ENCODE measurements at regions not wholly inside any gene's neighbourhood (a gene's known extent, or its start where the extent isn't known, plus 50 kb on each side); places are given as distances from the start of the nearest gene placed in this dataset.

- no peak overlapping the region for H3K4me3 ChIP-seq (ENCODE audit: control extremely low read depth in 1 of 5, extremely low read depth in 1 of 5, insufficient read depth in 1 of 5, low read depth in 2 of 5, low read length in 4 of 5)
- H3K4me1 Mint-ChIP-seq: no peaks in the 10 kb centered on the region
- peaks cover 0 to 1% (median 0%) of the 10 kb centered on the region in 3 donors for H3K9me3 ChIP-seq (ENCODE audit: control extremely low read depth in 1 of 3, control insufficient read depth in 2 of 3, insufficient read depth in 1 of 3, low read length in 2 of 3)
- H3K4me2 ChIP-seq (replicated peaks; ENCODE audit: low read depth, low read length, poor library complexity, severe bottlenecking): no peak overlapping the region
- no peak for TF ChIP-seq EZH2 (IDR thresholded peaks at IDR 0.05; ENCODE audit: borderline replicate concordance, insufficient read depth, low read depth, low read length, poor library complexity, severe bottlenecking)
- TF ChIP-seq CTCF (IDR thresholded peaks at IDR 0.05): no peak
- CTCF ChIA-PET: no interaction called here
- no peaks in the 10 kb centered on the region for H3K9me3 Mint-ChIP-seq (ENCODE audit: insufficient read depth)
- no peaks in the 10 kb centered on the region for H4K20me1 ChIP-seq (ENCODE audit: control insufficient read depth, insufficient read depth, low read length, poor library complexity, severe bottlenecking)
- no peaks in the 10 kb centered on the region for H3K79me2 ChIP-seq (ENCODE audit: control insufficient read depth, insufficient read depth, low read length)
- H3K9ac ChIP-seq (ENCODE audit: low read length): no peak overlapping the region
- no peaks in the 10 kb centered on the region for H3K4me1 ChIP-seq (ENCODE audit: control insufficient read depth in 2 of 2, insufficient read depth in 2 of 2, low read length in 2 of 2)
- DNase-seq (no peak), ATAC-seq (ENCODE audit: low read depth) (no peak)
- H3K27ac Mint-ChIP-seq: no peak overlapping the region
- no peaks in the 10 kb centered on the region for H3K27me3 Mint-ChIP-seq
- no peaks in the 10 kb centered on the region for H3K36me3 ChIP-seq (replicated peaks in 1 of 2; ENCODE audit: control extremely low read depth in 1 of 2, control insufficient read depth in 1 of 2, extremely low read depth in 1 of 2, insufficient read depth in 2 of 2, low read length in 1 of 2)
- H2AFZ ChIP-seq (ENCODE audit: insufficient read depth, low read depth, low read length, poor library complexity, severe bottlenecking): no peak overlapping the region
- POLR2A ChIA-PET: no interaction called here
- no peaks in the 10 kb centered on the region for H3K27me3 ChIP-seq (replicated peaks in 1 of 4; ENCODE audit: control extremely low read depth in 1 of 4, control insufficient read depth in 3 of 4, insufficient read depth in 4 of 4, low read length in 3 of 4)
- no CpG with 5 or more reads among the region's 1 CpG for WGBS (ENCODE audit: insufficient coverage)
- intact Hi-C loops (cut with micrococcal nuclease): no loop called here
- H3K27ac ChIP-seq (ENCODE audit: low read length in 2 of 2): no peak overlapping the region
- no peak overlapping the region for H3K4me3 Mint-ChIP-seq
These were observed 725.8 kb upstream of the KIRREL3 start for GRCh38 chr11:127726367-127726766.

GRCh38 chr11:127723714-127724113, 723.1 kb upstream of the KIRREL3 start:
- no peak for TF ChIP-seq EZH2 (IDR thresholded peaks at IDR 0.05; ENCODE audit: borderline replicate concordance, insufficient read depth, low read depth, low read length, poor library complexity, severe bottlenecking)
- TF ChIP-seq CTCF (IDR thresholded peaks at IDR 0.05): no peak
- intact Hi-C loops (cut with micrococcal nuclease): no loop called here
- Histone ChIP-seq H3K4me3 (ENCODE audit: control extremely low read depth in 1 of 5, extremely low read depth in 1 of 5, insufficient read depth in 1 of 5, low read depth in 2 of 5, low read length in 4 of 5) (no peak overlapping the region), H3K36me3 (replicated peaks in 1 of 2; ENCODE audit: control extremely low read depth in 1 of 2, control insufficient read depth in 1 of 2, extremely low read depth in 1 of 2, insufficient read depth in 2 of 2, low read length in 1 of 2) (no peaks in the 10 kb centered on the region), H3K79me2 (ENCODE audit: control insufficient read depth, insufficient read depth, low read length) (no peaks in the 10 kb centered on the region), H3K9me3 (ENCODE audit: control extremely low read depth in 1 of 3, control insufficient read depth in 2 of 3, insufficient read depth in 1 of 3, low read length in 2 of 3) (no peaks in the 10 kb centered on the region), H3K4me1 (ENCODE audit: control insufficient read depth in 2 of 2, insufficient read depth in 2 of 2, low read length in 2 of 2) (no peaks in the 10 kb centered on the region), H2AFZ (ENCODE audit: insufficient read depth, low read depth, low read length, poor library complexity, severe bottlenecking) (no peak overlapping the region), H3K4me2 (replicated peaks; ENCODE audit: low read depth, low read length, poor library complexity, severe bottlenecking) (no peak overlapping the region), H3K9ac (ENCODE audit: low read length) (no peak overlapping the region), H3K27ac (ENCODE audit: low read length in 2 of 2) (no peak overlapping the region), H4K20me1 (ENCODE audit: control insufficient read depth, insufficient read depth, low read length, poor library complexity, severe bottlenecking) (no peaks in the 10 kb centered on the region), H3K27me3 (replicated peaks in 1 of 4; ENCODE audit: control extremely low read depth in 1 of 4, control insufficient read depth in 3 of 4, insufficient read depth in 4 of 4, low read length in 3 of 4) (no peaks in the 10 kb centered on the region)
- Mint-ChIP-seq H3K27ac (no peak overlapping the region), H3K9me3 (ENCODE audit: insufficient read depth) (no peaks in the 10 kb centered on the region), H3K4me1 (no peaks in the 10 kb centered on the region), H3K27me3 (no peaks in the 10 kb centered on the region), H3K4me3 (no peak overlapping the region)
- no CpG with 5 or more reads among the region's 1 CpG for WGBS (ENCODE audit: insufficient coverage)
- ChIA-PET POLR2A (no interaction called here), CTCF (no interaction called here)
- DNase-seq (no peak), ATAC-seq (ENCODE audit: low read depth) (no peak)

Measured in B cell (primary cell).